ENCODE measurements at regions not wholly inside any gene's neighbourhood (a gene's known extent, or its start where the extent isn't known, plus 50 kb on each side); places are given as distances from the start of the nearest gene placed in this dataset.
"Not testable (repeated sequence)": the region's sequence is repeated elsewhere in the genome, so short reads cannot be mapped to it uniquely, and the experiment has no call there.

- DNase-seq (ENCODE audit: low spot score) = no peak
These were observed 296.7 kb upstream of the PTBP2 start for GRCh38 chr1:96424877-96425276.

GRCh38 chr1:96425382-96426129 is 296.0 kb upstream of the PTBP2 start:
- DNase-seq (ENCODE audit: low spot score) = no peak

- DNase-seq (ENCODE audit: low spot score) = no peak
These were observed 294.0 kb upstream of the PTBP2 start for GRCh38 chr1:96427616-96428015.

DNA sequence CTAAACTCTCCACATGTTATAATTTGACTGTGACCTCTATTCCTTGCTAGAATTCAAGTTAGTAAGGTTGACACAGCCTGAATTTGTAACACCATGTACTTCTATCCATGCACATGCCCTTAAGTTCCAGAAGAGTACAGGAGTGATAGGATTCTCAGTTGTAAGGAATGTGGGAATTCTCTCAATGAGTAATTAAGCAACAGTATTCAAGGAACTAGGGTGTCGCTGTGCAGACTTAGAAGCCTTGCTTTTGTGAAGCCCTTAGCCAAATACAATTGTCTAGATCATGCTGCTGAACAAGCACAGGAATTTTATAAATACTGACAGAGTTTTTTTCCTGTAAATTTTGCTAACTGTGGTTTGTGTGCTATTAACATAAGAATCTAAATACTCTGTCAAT is 276.3 kb upstream of the PTBP2 start:
- no peak for DNase-seq (ENCODE audit: low spot score)

DNA sequence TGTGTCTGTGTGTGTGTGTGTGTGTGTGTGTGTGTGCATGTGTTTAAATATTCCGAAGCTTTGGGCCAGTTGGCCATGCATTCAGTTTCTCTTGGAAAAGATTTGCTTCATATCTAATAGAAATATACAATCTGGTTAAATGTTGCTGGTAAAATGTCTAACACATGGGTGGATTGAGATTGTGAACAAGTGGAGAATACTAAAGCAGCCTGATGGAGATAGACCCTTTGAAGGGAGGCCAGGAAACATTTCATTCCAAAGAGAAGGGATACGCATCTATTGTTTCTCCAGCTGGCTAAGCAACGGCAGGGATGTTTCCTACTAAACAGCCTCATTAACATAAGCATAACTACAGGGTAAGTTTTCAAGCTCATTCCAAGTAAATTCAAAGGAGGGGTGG is 257.5 kb upstream of the PTBP2 start:
- DNase-seq (ENCODE audit: low spot score) = no peak

- no peak for DNase-seq (ENCODE audit: low spot score)
These were observed 257.1 kb upstream of the PTBP2 start for GRCh38 chr1:96464522-96464921.

DNA sequence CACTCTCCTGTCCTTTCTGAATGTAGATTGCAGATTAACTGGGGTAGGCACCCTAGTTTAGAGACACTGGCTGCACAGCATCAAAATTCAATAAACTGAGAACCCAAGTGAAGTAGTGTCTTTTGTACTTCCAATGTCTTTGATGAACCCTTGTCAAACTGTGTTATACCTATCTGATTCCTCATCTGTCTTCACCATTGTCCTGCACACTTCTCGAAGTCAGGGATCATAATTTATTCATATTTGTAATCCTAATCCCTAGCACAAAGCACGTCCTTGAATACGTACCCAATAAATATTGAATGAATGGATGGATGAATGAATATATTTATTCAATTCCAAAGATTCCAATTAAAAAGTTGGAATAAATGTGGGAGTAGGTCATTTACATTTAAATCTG is 256.6 kb upstream of the PTBP2 start:
- no peak for DNase-seq (ENCODE audit: low spot score)

GRCh38 chr1:96465441-96465840 is 256.1 kb upstream of the PTBP2 start:
- DNase-seq (ENCODE audit: low spot score) = no peak

GRCh38 chr1:96466842-96467241 is 254.7 kb upstream of the PTBP2 start:
- no peak for DNase-seq (ENCODE audit: low spot score)

- not testable (repeated sequence) for DNase-seq (ENCODE audit: low spot score)
These were observed 251.9 kb upstream of the PTBP2 start for GRCh38 chr1:96469726-96470125.

DNA sequence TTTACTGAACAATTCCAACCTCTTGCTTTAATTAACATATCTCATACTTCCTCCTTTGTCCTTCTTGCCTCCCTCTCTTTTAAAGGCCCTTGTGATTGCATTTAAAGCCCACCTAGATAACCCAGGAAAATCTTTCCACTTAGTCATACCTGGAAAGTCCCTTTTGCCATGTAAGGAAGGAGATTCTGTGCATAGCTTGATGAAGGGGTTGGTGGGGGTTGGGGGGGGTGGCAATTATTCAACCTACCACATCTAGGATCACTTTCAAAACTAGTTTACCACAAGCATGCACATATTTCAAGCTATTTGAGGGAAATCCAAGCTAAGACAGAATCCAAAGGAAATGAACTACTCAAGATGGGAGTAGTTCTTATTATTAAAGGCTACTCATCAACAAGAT is 249.1 kb upstream of the PTBP2 start:
- no peak for DNase-seq (ENCODE audit: low spot score)

DNA sequence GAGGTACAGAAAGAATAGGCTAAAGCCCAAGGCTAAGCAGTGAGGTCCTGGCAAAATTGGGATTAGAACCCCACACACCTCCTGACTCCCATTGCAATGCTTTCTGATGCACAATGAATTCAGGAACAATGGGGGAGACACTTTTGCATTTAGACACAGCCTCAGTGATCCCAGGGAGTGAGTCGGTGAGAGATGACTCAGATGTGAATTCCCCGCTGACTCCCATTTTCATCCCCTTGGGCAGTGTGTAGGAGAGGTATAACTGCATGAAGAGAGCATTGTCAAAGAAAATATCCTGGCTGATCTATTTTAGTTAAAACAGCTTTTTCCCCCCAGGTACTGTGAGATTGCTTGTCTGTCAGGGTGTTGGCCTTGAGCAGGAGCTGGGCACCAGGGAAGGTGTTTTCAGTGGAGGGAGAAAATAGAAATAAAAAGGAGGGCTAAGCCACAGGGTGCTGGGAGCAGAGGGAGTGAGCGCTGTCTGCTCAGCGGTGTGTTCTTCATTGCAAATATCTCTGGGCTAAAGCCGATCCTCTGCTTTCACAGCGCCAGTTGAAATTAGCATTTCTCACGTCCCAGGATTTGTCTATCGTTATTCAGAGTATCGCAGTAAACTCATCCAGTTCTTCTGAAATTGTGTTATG is 247.7 kb upstream of the PTBP2 start:
- DNase-seq (ENCODE audit: low spot score) = no peak

- DNase-seq (ENCODE audit: low spot score) = no peak
These were observed 246.4 kb upstream of the PTBP2 start for GRCh38 chr1:96474985-96475743.

DNA sequence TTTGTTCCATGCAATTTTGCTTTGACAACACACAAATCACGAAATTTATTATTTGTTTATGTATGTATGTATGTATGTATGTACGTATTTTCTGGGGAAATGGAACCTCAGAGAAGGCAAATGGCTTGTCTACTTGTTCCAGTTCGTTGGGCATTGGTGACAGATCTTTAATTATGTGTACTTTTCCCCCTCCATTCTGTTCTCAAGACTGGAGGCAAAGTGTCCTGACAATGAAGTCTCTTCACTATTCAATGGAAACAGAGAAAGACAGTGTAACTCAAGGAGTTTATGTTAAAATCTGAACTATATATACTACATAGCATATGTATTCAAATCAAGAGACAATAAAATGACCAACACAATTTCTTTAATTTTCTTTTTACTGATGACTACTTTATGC is 245.7 kb upstream of the PTBP2 start:
- no peak for DNase-seq (ENCODE audit: low spot score)

DNA sequence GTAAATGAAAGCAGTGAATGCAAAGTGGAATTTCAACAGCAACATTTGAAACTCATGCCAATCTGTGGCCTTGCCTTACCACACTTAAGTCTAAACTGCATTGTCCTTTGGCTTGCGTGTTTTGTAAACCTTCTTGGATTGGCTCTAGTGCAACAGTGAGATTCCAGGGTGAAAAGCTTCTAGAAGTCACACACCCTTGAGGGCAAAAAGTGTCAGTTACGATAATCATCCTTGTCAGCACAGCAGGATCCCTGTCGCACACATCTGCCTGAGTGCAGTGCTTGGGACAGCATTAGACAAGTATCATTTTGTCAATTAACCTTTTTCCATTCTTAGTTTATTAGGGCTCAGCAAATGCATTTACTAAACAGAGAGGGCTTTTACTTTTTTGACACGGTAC is 243.4 kb upstream of the PTBP2 start:
- no peak for DNase-seq (ENCODE audit: low spot score)

DNA sequence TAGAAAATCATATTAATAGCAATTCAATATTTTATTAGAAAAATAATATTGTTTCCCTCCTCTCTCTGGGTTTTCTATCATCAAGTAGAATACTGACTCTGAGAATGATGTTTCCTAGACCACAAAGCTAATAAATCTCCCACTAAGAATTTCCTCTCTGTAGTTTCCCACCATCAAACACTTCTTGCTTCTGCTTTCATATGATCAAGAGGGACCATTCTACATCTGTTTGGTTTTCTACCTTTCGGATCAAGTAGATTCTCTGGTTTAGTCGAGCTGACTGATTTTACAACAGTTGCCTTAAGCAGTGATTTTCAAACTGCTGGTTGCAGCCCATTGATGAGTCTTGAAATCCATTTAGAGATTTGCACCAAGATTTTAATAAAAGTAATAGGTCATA is 240.2 kb upstream of the PTBP2 start:
- no peak for DNase-seq (ENCODE audit: low spot score)

DNA sequence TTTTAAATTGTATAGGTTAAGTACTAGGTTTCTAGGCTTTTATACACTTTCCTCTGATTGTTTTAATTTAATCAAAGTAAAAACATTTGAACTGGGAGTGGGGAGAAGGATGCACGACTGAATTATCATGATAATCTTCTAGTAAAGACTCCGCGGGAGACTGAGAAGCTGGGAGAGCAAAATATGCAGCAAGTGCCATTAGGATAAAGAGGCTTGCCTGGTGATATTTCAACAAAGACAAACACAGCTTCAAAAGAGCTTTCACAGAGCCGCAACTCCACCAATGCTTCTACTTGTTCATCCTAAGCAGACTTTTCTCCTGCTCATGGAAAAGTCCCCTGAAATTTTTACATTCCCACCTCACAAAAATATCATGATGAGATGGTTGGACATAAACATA is 239.0 kb upstream of the PTBP2 start:
- no peak for DNase-seq (ENCODE audit: low spot score)

- no peak for DNase-seq (ENCODE audit: low spot score)
These were observed 234.2 kb upstream of the PTBP2 start for GRCh38 chr1:96487394-96487793.

DNA sequence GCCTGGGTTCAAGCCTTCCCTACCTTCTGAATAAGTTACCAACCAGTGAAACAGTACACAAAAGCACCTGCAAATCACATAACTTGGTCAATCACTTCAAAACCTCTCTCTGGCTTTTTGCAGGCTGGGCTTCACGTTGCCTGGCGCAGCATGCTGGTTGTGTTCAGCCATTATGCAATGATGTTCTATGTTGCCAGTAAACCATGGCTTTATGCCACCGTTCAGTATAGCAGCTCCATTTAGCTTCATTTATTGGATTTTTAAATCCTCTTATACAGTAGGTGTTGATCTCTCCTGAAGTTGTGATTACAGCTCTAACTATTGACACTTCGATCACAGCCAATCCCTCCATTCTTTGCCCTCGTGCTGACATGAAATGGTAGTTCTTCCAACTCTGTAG is 233.6 kb upstream of the PTBP2 start:
- no peak for DNase-seq (ENCODE audit: low spot score)

DNA sequence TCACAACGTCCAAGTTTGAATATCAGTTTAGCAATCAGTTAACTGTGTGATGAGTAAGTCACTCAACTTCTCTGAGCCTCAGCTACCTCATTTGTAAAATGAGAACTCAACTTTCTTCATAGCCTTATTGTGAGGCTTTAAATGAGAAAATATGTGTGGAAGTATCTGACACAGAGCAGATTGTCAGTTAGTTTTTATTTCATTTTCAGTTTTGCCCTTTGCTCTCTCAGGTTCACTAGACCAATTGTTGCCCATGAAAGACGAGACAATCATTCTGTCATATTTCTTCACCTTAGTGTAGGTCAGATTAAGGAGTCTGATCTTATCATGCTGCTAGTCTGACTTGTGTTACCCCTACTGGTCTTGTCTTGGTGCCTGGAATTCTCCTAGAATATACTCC is 232.8 kb upstream of the PTBP2 start:
- DNase-seq (ENCODE audit: low spot score) = no peak

DNA sequence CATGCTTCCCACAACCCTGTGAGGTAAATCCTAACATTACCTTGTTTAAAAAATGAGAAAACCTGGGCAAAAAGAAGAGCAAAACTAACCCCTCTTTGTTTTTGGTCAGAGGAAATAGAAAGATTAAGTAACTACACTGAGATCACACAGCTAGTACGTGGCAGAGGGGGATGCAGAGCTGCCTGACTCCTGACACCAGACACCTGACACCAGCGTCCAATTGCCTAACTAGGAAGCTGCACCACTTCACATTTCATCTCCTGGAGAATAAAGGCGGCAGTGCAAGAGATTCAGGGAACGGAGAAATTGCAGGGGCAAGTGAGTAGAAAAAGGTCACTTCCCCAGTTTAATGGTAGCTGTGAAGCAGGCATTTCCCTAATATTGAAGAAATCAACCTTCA is 229.3 kb upstream of the PTBP2 start:
- DNase-seq (ENCODE audit: low spot score) = no peak

- DNase-seq (ENCODE audit: low spot score) = no peak
These were observed 222.7 kb upstream of the PTBP2 start for GRCh38 chr1:96498744-96499340.

DNA sequence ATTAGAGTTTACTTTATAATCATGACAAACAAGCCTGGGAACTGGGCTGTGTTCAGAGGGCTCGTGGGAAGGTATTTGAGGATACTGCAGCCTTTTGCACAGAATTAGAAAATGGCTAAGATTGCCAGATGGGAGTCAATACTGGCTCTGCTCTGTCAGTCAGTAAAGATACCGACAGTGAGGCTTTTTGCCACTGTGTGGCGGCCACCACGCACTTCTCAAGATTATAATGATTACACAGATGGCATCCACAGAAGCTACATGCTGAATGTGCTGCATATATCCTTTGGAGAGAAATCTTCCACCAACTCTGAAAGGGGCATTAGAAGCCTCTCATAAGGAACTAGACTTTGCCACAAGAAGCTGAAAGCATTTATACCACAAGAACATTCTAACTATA is 213.4 kb upstream of the PTBP2 start:
- no peak for DNase-seq (ENCODE audit: low spot score)

Measured in NAMALWA (cell line).